NT2/D1 (cell line): ENCODE measurements at regions not wholly inside any gene's neighbourhood (a gene's known extent, or its start where the extent isn't known, plus 50 kb on each side); places are given as distances from the start of the nearest gene placed in this dataset.

ENCODE experiments used
- DNase-seq: peaks from one replicate; pipeline ENCODE4 v3.0.0-alpha.2; 2011; ENCODE audit warnings: low read depth, low spot score
- H3K27me3 ChIP-seq: 2 replicates; pipeline ENCODE4 v1.6.0; 2011; ENCODE audit warnings: mild to moderate bottlenecking; ENCODE audit not compliant: insufficient read length, insufficient read depth
- H3K36me3 ChIP-seq: 2 replicates; pipeline ENCODE4 v1.6.1; 2011; ENCODE audit warnings: mild to moderate bottlenecking, low read length, mixed read lengths; ENCODE audit not compliant: insufficient read depth, insufficient read length
- H3K4me1 ChIP-seq: 2 replicates; pipeline ENCODE4 v1.5.1; 2011; ENCODE audit not compliant: insufficient read depth, insufficient read length
- H3K4me3 ChIP-seq: 2 replicates; pipeline ENCODE4 v1.5.1; 2011; ENCODE audit warnings: low read depth; ENCODE audit not compliant: insufficient read length
- H3K9ac ChIP-seq: 2 replicates; pipeline ENCODE4 v1.6.0; 2011; ENCODE audit warnings: low read depth; ENCODE audit not compliant: insufficient read length
- H3K9me3 ChIP-seq: 2 replicates; pipeline ENCODE4 v1.5.1; 2011; ENCODE audit warnings: mild to moderate bottlenecking, low read length; ENCODE audit not compliant: insufficient read depth
- SUZ12 ChIP-seq: IDR thresholded peaks from 2 replicates; pipeline ENCODE4 v1.6.1; 2011; ENCODE audit not compliant: insufficient read length, insufficient read depth; ENCODE audit errors: extremely low read depth
- YY1 ChIP-seq: IDR thresholded peaks from 2 replicates; pipeline ENCODE4 v1.6.1; 2011; ENCODE audit not compliant: insufficient read length, insufficient read depth
- ZNF274 ChIP-seq: IDR thresholded peaks from 2 replicates; pipeline ENCODE4 v1.6.1; 2011; ENCODE audit warnings: mild to moderate bottlenecking, low read depth, low read length

GRCh38 chr2:63778391-63778790 is 63.3 kb upstream of the UGP2 start:
- Histone ChIP-seq H3K36me3 (no peaks in the 10 kb centered on the region), H3K4me1 (no peaks in the 10 kb centered on the region), H3K4me3 (no peak overlapping the region), H3K9ac (no peak overlapping the region), H3K9me3 (no peaks in the 10 kb centered on the region), H3K27me3 (no peaks in the 10 kb centered on the region)
- TF ChIP-seq ZNF274 (no peak), SUZ12 (no peak), YY1 (no peak)
- DNase-seq = no peak

GRCh38 chr2:63780518-63781155 is 61.1 kb upstream of the UGP2 start:
- DNase-seq = no peak
- Histone ChIP-seq H3K9ac (no peak overlapping the region), H3K4me3 (no peak overlapping the region), H3K27me3 (no peaks in the 10 kb centered on the region), H3K4me1 (no peaks in the 10 kb centered on the region), H3K9me3 (no peaks in the 10 kb centered on the region), H3K36me3 (no peaks in the 10 kb centered on the region)
- TF ChIP-seq ZNF274 (no peak), YY1 (no peak), SUZ12 (no peak)

GRCh38 chr2:63784461-63784860 is 57.2 kb upstream of the UGP2 start:
- H3K4me3 ChIP-seq = no peak overlapping the region
- no peaks in the 10 kb centered on the region for H3K4me1 ChIP-seq

GRCh38 chr2:63785096-63785495 is 56.6 kb upstream of the UGP2 start:
- Histone ChIP-seq H3K27me3 (no peaks in the 10 kb centered on the region), H3K4me1 (no peaks in the 10 kb centered on the region), H3K9me3 (no peaks in the 10 kb centered on the region), H3K36me3 (no peaks in the 10 kb centered on the region), H3K4me3 (no peak overlapping the region), H3K9ac (no peak overlapping the region)
- no peak for DNase-seq
- TF ChIP-seq ZNF274 (no peak), SUZ12 (no peak), YY1 (no peak)

More at GRCh38 chr2:63784461-63784860, 57.2 kb upstream of the UGP2 start:
- no peak for DNase-seq
- Histone ChIP-seq H3K27me3 (no peaks in the 10 kb centered on the region), H3K9me3 (no peaks in the 10 kb centered on the region), H3K36me3 (no peaks in the 10 kb centered on the region), H3K9ac (no peak overlapping the region)
- no peak for TF ChIP-seq SUZ12

- DNase-seq = no peak
Observed at GRCh38 chr2:63786471-63786870, 55.2 kb upstream of the UGP2 start.

GRCh38 chr2:63788071-63788470 is 53.6 kb upstream of the UGP2 start:
- H3K4me3 ChIP-seq = no peak overlapping the region
- TF ChIP-seq YY1 (no peak), ZNF274 (no peak), SUZ12 (no peak)
- H3K9ac ChIP-seq = no peak overlapping the region
- no peaks in the 10 kb centered on the region for H3K9me3 ChIP-seq
- H3K36me3 ChIP-seq = no peaks in the 10 kb centered on the region
- H3K27me3 ChIP-seq = no peaks in the 10 kb centered on the region
- DNase-seq = no peak
- H3K4me1 ChIP-seq = no peaks in the 10 kb centered on the region

More at GRCh38 chr2:63786471-63786870, 55.2 kb upstream of the UGP2 start:
- H3K4me1 ChIP-seq = no peaks in the 10 kb centered on the region
- no peaks in the 10 kb centered on the region for H3K27me3 ChIP-seq
- H3K9ac ChIP-seq = no peak overlapping the region
- no peaks in the 10 kb centered on the region for H3K36me3 ChIP-seq
- no peak overlapping the region for H3K4me3 ChIP-seq
- H3K9me3 ChIP-seq = no peaks in the 10 kb centered on the region
- TF ChIP-seq SUZ12 (no peak), ZNF274 (no peak), YY1 (no peak)

- Histone ChIP-seq H3K36me3 (no peaks in the 10 kb centered on the region), H3K9me3 (no peaks in the 10 kb centered on the region), H3K4me1 (no peaks in the 10 kb centered on the region), H3K27me3 (no peaks in the 10 kb centered on the region), H3K4me3 (no peak overlapping the region), H3K9ac (no peak overlapping the region)
- no peak for TF ChIP-seq ZNF274
- TF ChIP-seq SUZ12 = no peak
- TF ChIP-seq YY1 = no peak
- no peak for DNase-seq
Observed at GRCh38 chr2:63789338-63790020, 52.2 kb upstream of the UGP2 start.
